ENCODE measurements at regions not wholly inside any gene's neighbourhood (a gene's known extent, or its start where the extent isn't known, plus 50 kb on each side); places are given as distances from the start of the nearest gene placed in this dataset.
A peak's percentile ranks its signal among the peaks of the same experiment; 100 is the strongest.

- TF ChIP-seq FOXM1 (IDR thresholded peaks at IDR 0.05; ENCODE audit: borderline replicate concordance, low read depth) (no peak), TCF12 (IDR thresholded peaks at IDR 0.05; ENCODE audit: low read depth) (no peak), ZBTB7A (IDR thresholded peaks at IDR 0.05; ENCODE audit: low read depth) (no peak), EGR1 (IDR thresholded peaks at IDR 0.05) (no peak), TAF1 (IDR thresholded peaks at IDR 0.05; ENCODE audit: low read depth) (no peak), CREB1 (IDR thresholded peaks at IDR 0.05; ENCODE audit: low read depth) (no peak), YY1 (IDR thresholded peaks at IDR 0.05; ENCODE audit: low read depth) (no peak), TEAD4 (IDR thresholded peaks at IDR 0.05) (no peak), RAD21 (IDR thresholded peaks at IDR 0.05; ENCODE audit: low read depth) (no peak), CEBPB (IDR thresholded peaks at IDR 0.05) (no peak), EP300 (IDR thresholded peaks at IDR 0.05; ENCODE audit: borderline replicate concordance) (no peak), NFIC (IDR thresholded peaks at IDR 0.05) (no peak)
- TF ChIP-seq, protein P1, sequence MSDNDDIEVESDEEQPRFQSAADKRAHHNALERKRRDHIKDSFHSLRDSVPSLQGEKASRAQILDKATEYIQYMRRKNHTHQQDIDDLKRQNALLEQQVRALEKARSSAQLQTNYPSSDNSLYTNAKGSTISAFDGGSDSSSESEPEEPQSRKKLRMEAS (IDR thresholded peaks at IDR 0.05): no peak
- TF ChIP-seq, protein P2, sequence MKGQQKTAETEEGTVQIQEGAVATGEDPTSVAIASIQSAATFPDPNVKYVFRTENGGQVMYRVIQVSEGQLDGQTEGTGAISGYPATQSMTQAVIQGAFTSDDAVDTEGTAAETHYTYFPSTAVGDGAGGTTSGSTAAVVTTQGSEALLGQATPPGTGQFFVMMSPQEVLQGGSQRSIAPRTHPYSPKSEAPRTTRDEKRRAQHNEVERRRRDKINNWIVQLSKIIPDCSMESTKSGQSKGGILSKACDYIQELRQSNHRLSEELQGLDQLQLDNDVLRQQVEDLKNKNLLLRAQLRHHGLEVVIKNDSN (IDR thresholded peaks at IDR 0.05): no peak
These were observed 87.6 kb upstream of the EXOC1L start for GRCh38 chr4:55731959-55732358.

DNA sequence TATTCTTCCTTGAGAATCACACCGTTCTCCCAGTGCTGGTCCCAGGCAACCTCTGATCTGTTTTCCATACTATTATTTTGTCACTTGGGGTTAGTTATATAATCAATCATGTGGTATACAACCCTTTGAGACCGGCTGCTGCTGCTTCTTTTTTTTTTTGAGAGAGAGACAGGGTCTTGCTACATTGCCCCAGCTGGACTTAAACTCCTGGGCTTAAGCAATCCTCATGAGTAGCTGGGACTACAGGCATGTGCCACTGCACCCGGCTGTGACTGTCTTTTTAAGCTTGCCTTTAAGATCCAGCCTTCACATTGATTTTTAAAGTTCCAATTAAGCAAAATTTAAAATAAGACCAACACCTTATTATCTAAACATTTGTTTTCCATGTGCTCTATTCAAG is 86.7 kb upstream of the EXOC1L start:
- no peak for TF ChIP-seq ZBTB7A (IDR thresholded peaks at IDR 0.05; ENCODE audit: low read depth)
- TF ChIP-seq CREB1 (IDR thresholded peaks at IDR 0.05; ENCODE audit: low read depth): no peak
- TF ChIP-seq, protein P2 (IDR thresholded peaks at IDR 0.05): no peak
- TF ChIP-seq RAD21 (IDR thresholded peaks at IDR 0.05; ENCODE audit: low read depth): no peak

GRCh38 chr4:55733932-55734331 is 85.7 kb upstream of the EXOC1L start:
- no peak for TF ChIP-seq EP300 (IDR thresholded peaks at IDR 0.05; ENCODE audit: borderline replicate concordance)
- TF ChIP-seq NFIC (IDR thresholded peaks at IDR 0.05): peak; percentile 86
- TF ChIP-seq, protein P2 (IDR thresholded peaks at IDR 0.05): peak; percentile 35; the same call in 1 of the 2 replicates
- TF ChIP-seq YY1 (IDR thresholded peaks at IDR 0.05; ENCODE audit: low read depth): no peak
- no peak for TF ChIP-seq TAF1 (IDR thresholded peaks at IDR 0.05; ENCODE audit: low read depth)
- TF ChIP-seq FOXM1 (IDR thresholded peaks at IDR 0.05; ENCODE audit: borderline replicate concordance, low read depth): no peak
- TF ChIP-seq ZBTB7A (IDR thresholded peaks at IDR 0.05; ENCODE audit: low read depth): no peak
- TF ChIP-seq EGR1 (IDR thresholded peaks at IDR 0.05): no peak
- TF ChIP-seq REST (IDR thresholded peaks at IDR 0.05; ENCODE audit: low read depth): no peak
- no peak for TF ChIP-seq TEAD4 (IDR thresholded peaks at IDR 0.05)

DNA sequence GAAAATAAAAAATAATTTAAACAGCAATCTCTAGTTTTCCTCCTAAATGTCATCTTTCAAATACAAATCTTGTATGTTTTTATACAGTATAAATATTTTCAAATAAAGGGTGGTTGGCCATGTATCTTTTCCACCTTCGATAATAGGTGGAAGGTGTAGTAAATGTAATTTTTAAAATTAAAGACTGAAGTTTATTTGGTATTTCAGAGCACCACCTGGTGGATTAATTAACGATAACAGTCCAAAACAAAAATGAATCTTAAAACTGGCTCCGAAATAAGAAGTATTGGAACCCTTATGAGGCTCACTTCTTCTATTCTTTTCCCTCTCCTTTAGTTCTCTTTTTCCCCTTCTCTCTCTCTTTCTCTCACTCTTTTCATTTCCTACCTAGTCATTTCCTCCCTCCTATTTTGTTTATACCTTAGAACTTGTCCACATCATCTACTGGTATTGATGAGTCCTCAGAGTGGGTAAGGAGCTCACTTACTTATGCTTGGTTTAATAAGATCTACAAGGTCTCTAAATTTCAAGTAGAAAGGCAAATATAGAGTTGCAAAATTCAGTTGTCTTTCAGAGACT is 82.9 kb upstream of the EXOC1L start:
- TF ChIP-seq CREB1 (IDR thresholded peaks at IDR 0.05; ENCODE audit: low read depth): no peak
- TF ChIP-seq RAD21 (IDR thresholded peaks at IDR 0.05; ENCODE audit: low read depth): peak; percentile 58
- TF ChIP-seq TCF12 (IDR thresholded peaks at IDR 0.05; ENCODE audit: low read depth): no peak

- TF ChIP-seq ZBTB7A (IDR thresholded peaks at IDR 0.05; ENCODE audit: low read depth) (no peak), TEAD4 (IDR thresholded peaks at IDR 0.05) (no peak), TAF1 (IDR thresholded peaks at IDR 0.05; ENCODE audit: low read depth) (no peak), YY1 (IDR thresholded peaks at IDR 0.05; ENCODE audit: low read depth) (no peak), NFIC (IDR thresholded peaks at IDR 0.05) (no peak), CEBPB (IDR thresholded peaks at IDR 0.05) (no peak), RAD21 (IDR thresholded peaks at IDR 0.05; ENCODE audit: low read depth) (no peak), FOXM1 (IDR thresholded peaks at IDR 0.05; ENCODE audit: borderline replicate concordance, low read depth) (no peak), EP300 (IDR thresholded peaks at IDR 0.05; ENCODE audit: borderline replicate concordance) (no peak), CREB1 (IDR thresholded peaks at IDR 0.05; ENCODE audit: low read depth) (no peak), EGR1 (IDR thresholded peaks at IDR 0.05) (no peak), TCF12 (IDR thresholded peaks at IDR 0.05; ENCODE audit: low read depth) (no peak), REST (IDR thresholded peaks at IDR 0.05; ENCODE audit: low read depth) (no peak)
- TF ChIP-seq, protein P1 (IDR thresholded peaks at IDR 0.05): no peak
- TF ChIP-seq, protein P2 (IDR thresholded peaks at IDR 0.05): no peak
These were observed 76.9 kb upstream of the EXOC1L start for GRCh38 chr4:55742655-55743202.

Measured in Ishikawa (cell line).